H4 (cell line): ENCODE measurements at regions not wholly inside any gene's neighbourhood (a gene's known extent, or its start where the extent isn't known, plus 50 kb on each side); places are given as distances from the start of the nearest gene placed in this dataset.
A peak's percentile ranks its signal among the peaks of the same experiment; 100 is the strongest.
"Not testable (repeated sequence)": the region's sequence is repeated elsewhere in the genome, so short reads cannot be mapped to it uniquely, and the experiment has no call there.

ENCODE experiments used
- DNase-seq: peaks from one replicate; pipeline ENCODE4 v3.0.0-alpha.2; 2015; ENCODE audit warnings: low spot score

- no peak for DNase-seq
Measured at GRCh38 chr3:112736805-112737566, 96.0 kb upstream of the CCDC80 start.

- DNase-seq, result no peak
Measured at GRCh38 chr3:112736386-112736785, 95.4 kb upstream of the CCDC80 start.

GRCh38 chr3:112735926-112736325 is 95.0 kb upstream of the CCDC80 start:
- no peak for DNase-seq

GRCh38 chr3:112734736-112735350 is 93.9 kb upstream of the CCDC80 start:
- peak; percentile 36 for DNase-seq

GRCh38 chr3:112734171-112734570 is 93.2 kb upstream of the CCDC80 start:
- no peak for DNase-seq

GRCh38 chr3:112730210-112730609 is 89.3 kb upstream of the CCDC80 start:
- DNase-seq, result no peak

GRCh38 chr3:112721231-112721630 is 80.3 kb upstream of the CCDC80 start:
- DNase-seq, result no peak

GRCh38 chr3:112718967-112719366 is 78.0 kb upstream of the CCDC80 start:
- no peak for DNase-seq

- DNase-seq, result no peak
Measured at GRCh38 chr3:112718516-112718915, 77.6 kb upstream of the CCDC80 start.

- DNase-seq, result no peak
Measured at GRCh38 chr3:112709911-112710310, 69.0 kb upstream of the CCDC80 start.

- DNase-seq, result peak; percentile 48
Measured at GRCh38 chr3:112699436-112699978, 58.6 kb upstream of the CCDC80 start.

- not testable (repeated sequence) for DNase-seq
Measured at GRCh38 chr3:112698442-112698841, 57.5 kb upstream of the CCDC80 start.

- not testable (repeated sequence) for DNase-seq
Measured at GRCh38 chr3:112696244-112696643, 55.3 kb upstream of the CCDC80 start.

- not testable (repeated sequence) for DNase-seq
Measured at GRCh38 chr3:112695377-112696108, 54.6 kb upstream of the CCDC80 start.

GRCh38 chr3:112694906-112695305 is 54.0 kb upstream of the CCDC80 start:
- DNase-seq, result not testable (repeated sequence)

- DNase-seq, result no peak
Measured at GRCh38 chr3:112693186-112693585, 52.2 kb upstream of the CCDC80 start.
